Activated CD4-positive, CD25-positive, alpha-beta regulatory T cell (primary cell): ENCODE measurements at regions not wholly inside any gene's neighbourhood (a gene's known extent, or its start where the extent isn't known, plus 50 kb on each side); places are given as distances from the start of the nearest gene placed in this dataset.

Source experiments
- DNase-seq, 4 experiments: peaks; one replicate each; lab custom pipeline; 2025; lab: John Stamatoyannopoulos, UW

GRCh38 chr1:2971101-2971501 is 50.2 kb upstream of the ACTRT2 start:
- DNase-seq, result no peak
